ENCODE measurements at regions not wholly inside any gene's neighbourhood (a gene's known extent, or its start where the extent isn't known, plus 50 kb on each side); places are given as distances from the start of the nearest gene placed in this dataset.

- H3K27ac Mint-ChIP-seq: peak overlapping the region in 1 of 9 donors; percentile 31
- no peak overlapping the region for H3K4me3 ChIP-seq (ENCODE audit: low read length)
- peaks cover 6 to 29% (median 19%) of the 10 kb centered on the region in 5 donors for H3K27me3 Mint-ChIP-seq
- H3K36me3 ChIP-seq (ENCODE audit: control insufficient read depth in 2 of 3, insufficient read depth in 3 of 3, low read length in 3 of 3): no peaks in the 10 kb centered on the region
- ATAC-seq: peak; percentile 82
- ChIA-PET POLR2A (no interaction called here), CTCF (no interaction called here)
- peaks cover 0 to 10% (median 6%) of the 10 kb centered on the region in 11 donors for H3K9me3 Mint-ChIP-seq
- H3K27me3 ChIP-seq (ENCODE audit: control insufficient read depth in 2 of 2, insufficient read depth in 2 of 2, low read length in 2 of 2): no peaks in the 10 kb centered on the region
- DNase-seq: no peak
- H3K4me3 Mint-ChIP-seq: peak overlapping the region in 1 of 10 donors; percentile 57
- no peaks in the 10 kb centered on the region for H3K4me1 ChIP-seq (ENCODE audit: control insufficient read depth in 2 of 2, insufficient read depth in 2 of 2, low read length in 2 of 2)
- H3K27ac ChIP-seq (ENCODE audit: low read depth, low read length): no peak overlapping the region
- H3K9me3 ChIP-seq (ENCODE audit: control insufficient read depth in 2 of 3, low read length in 3 of 3): no peaks in the 10 kb centered on the region
- peaks cover 3 to 9% (median 5%) of the 10 kb centered on the region in 7 donors for H3K4me1 Mint-ChIP-seq
- intact Hi-C loops (cut with micrococcal nuclease): no loop called here
- peaks cover 0 to 9% (median 3%) of the 10 kb centered on the region in 5 donors for H3K36me3 Mint-ChIP-seq
Observed at GRCh38 chr10:33661580-33662336, 327.3 kb upstream of the NRP1 start.

- Mint-ChIP-seq H3K36me3 (peaks cover 0 to 9% (median 3%) of the 10 kb centered on the region in 5 donors), H3K4me1 (peaks cover 3 to 12% (median 5%) of the 10 kb centered on the region in 7 donors), H3K27me3 (peaks cover 6 to 29% (median 19%) of the 10 kb centered on the region in 5 donors), H3K9me3 (peaks cover 0 to 10% (median 6%) of the 10 kb centered on the region in 11 donors), H3K27ac (no peak overlapping the region), H3K4me3 (no peak overlapping the region)
- no peak overlapping the region for H3K27ac ChIP-seq (ENCODE audit: low read depth, low read length)
- ChIA-PET CTCF (no interaction called here), POLR2A (no interaction called here)
- no peaks in the 10 kb centered on the region for H3K36me3 ChIP-seq (ENCODE audit: control insufficient read depth in 2 of 3, insufficient read depth in 3 of 3, low read length in 3 of 3)
- DNase-seq: no peak
- ATAC-seq: no peak
- no peak overlapping the region for H3K4me3 ChIP-seq (ENCODE audit: low read length)
- H3K9me3 ChIP-seq (ENCODE audit: control insufficient read depth in 2 of 3, low read length in 3 of 3): no peaks in the 10 kb centered on the region
- H3K27me3 ChIP-seq (ENCODE audit: control insufficient read depth in 2 of 2, insufficient read depth in 2 of 2, low read length in 2 of 2): no peaks in the 10 kb centered on the region
- no peaks in the 10 kb centered on the region for H3K4me1 ChIP-seq (ENCODE audit: control insufficient read depth in 2 of 2, insufficient read depth in 2 of 2, low read length in 2 of 2)
- intact Hi-C loops (cut with micrococcal nuclease): no loop called here
Observed at GRCh38 chr10:33660329-33660728, 325.9 kb upstream of the NRP1 start.

DNA sequence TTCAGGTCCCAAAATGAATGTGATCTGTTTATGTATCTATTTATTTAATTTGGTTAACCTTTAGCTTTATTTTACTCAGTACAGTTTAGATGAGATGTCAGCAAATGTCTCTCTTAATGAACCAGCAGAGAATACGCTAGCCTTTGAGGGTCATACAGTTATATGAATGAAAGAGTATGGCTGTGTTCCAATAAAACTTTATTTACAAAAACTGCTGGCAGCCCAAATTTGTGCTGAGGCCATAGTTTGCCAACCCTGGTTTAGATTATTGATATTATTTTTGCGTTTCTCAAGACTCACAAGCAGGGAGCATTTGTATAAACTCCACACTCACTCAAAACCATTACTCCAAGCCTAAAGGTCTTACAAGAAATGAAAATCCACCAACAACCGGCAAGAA, 323.4 kb upstream of the NRP1 start:
- Mint-ChIP-seq H3K27ac (no peak overlapping the region), H3K9me3 (peaks cover 0 to 7% (median 3%) of the 10 kb centered on the region in 11 donors), H3K4me1 (peaks cover 3 to 18% (median 5%) of the 10 kb centered on the region in 7 donors), H3K4me3 (no peak overlapping the region), H3K36me3 (peaks cover 0 to 4% (median 0%) of the 10 kb centered on the region in 5 donors), H3K27me3 (peaks cover 6 to 27% (median 23%) of the 10 kb centered on the region in 5 donors)
- no peaks in the 10 kb centered on the region for H3K27me3 ChIP-seq (ENCODE audit: control insufficient read depth in 2 of 2, insufficient read depth in 2 of 2, low read length in 2 of 2)
- DNase-seq (no peak), ATAC-seq (no peak)
- ChIA-PET POLR2A (no interaction called here), CTCF (no interaction called here)
- H3K27ac ChIP-seq (ENCODE audit: low read depth, low read length): no peak overlapping the region
- H3K4me3 ChIP-seq (ENCODE audit: low read length): no peak overlapping the region
- no peaks in the 10 kb centered on the region for H3K4me1 ChIP-seq (ENCODE audit: control insufficient read depth in 2 of 2, insufficient read depth in 2 of 2, low read length in 2 of 2)
- intact Hi-C loops (cut with micrococcal nuclease): no loop called here
- no peaks in the 10 kb centered on the region for H3K9me3 ChIP-seq (ENCODE audit: control insufficient read depth in 2 of 3, low read length in 3 of 3)
- no peaks in the 10 kb centered on the region for H3K36me3 ChIP-seq (ENCODE audit: control insufficient read depth in 2 of 3, insufficient read depth in 3 of 3, low read length in 3 of 3)

- Mint-ChIP-seq H3K4me3 (no peak overlapping the region), H3K27ac (peak overlapping the region in 1 of 9 donors; percentile 8), H3K27me3 (peaks cover 6 to 21% (median 18%) of the 10 kb centered on the region in 5 donors), H3K36me3 (peaks cover 0 to 4% (median 0%) of the 10 kb centered on the region in 5 donors), H3K9me3 (peaks cover 0 to 10% (median 5%) of the 10 kb centered on the region in 11 donors), H3K4me1 (peaks cover 3 to 15% (median 5%) of the 10 kb centered on the region in 7 donors)
- H3K27me3 ChIP-seq (ENCODE audit: control insufficient read depth in 2 of 2, insufficient read depth in 2 of 2, low read length in 2 of 2): no peaks in the 10 kb centered on the region
- no peaks in the 10 kb centered on the region for H3K36me3 ChIP-seq (ENCODE audit: control insufficient read depth in 2 of 3, insufficient read depth in 3 of 3, low read length in 3 of 3)
- H3K4me3 ChIP-seq (ENCODE audit: low read length): no peak overlapping the region
- no peaks in the 10 kb centered on the region for H3K9me3 ChIP-seq (ENCODE audit: control insufficient read depth in 2 of 3, low read length in 3 of 3)
- POLR2A ChIA-PET: no interaction called here
- no peak for DNase-seq
- CTCF ChIA-PET: interaction anchor here (0.7 kb wide), 1 partner anchor 8 kb away, joined by 3 read pairs; no protein-coding TSS in a partner anchor
- H3K27ac ChIP-seq (ENCODE audit: low read depth, low read length): no peak overlapping the region
- H3K4me1 ChIP-seq (ENCODE audit: control insufficient read depth in 2 of 2, insufficient read depth in 2 of 2, low read length in 2 of 2): no peaks in the 10 kb centered on the region
- ATAC-seq: no peak
- intact Hi-C loops (cut with micrococcal nuclease): no loop called here
Observed at GRCh38 chr10:33657154-33657908, 322.9 kb upstream of the NRP1 start.

DNA sequence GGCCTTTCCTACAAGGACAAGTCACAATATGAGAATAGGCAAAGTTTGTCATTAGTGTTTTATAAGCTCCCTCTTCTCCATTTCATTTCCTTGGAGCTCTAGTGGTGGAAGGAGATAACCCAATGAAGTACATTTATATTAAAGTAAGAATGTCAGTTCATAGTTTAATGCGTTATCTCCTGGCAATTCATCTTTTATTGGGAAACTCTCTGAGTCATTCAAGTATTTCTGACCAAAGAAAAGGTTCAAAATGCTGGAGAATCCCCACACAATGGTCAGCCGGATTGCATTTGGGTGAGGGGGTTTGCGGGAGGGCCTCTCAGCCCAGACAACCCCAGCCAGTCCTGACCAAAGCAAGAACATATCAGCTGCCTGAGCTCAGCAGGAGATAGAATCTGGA, 321.5 kb upstream of the NRP1 start:
- H3K27ac ChIP-seq (ENCODE audit: low read depth, low read length): no peak overlapping the region
- Mint-ChIP-seq H3K27ac (no peak overlapping the region), H3K9me3 (peaks cover 0 to 12% (median 5%) of the 10 kb centered on the region in 11 donors), H3K4me3 (no peak overlapping the region), H3K27me3 (peaks cover 0 to 20% (median 10%) of the 10 kb centered on the region in 5 donors), H3K36me3 (peaks cover 0 to 4% (median 0%) of the 10 kb centered on the region in 5 donors), H3K4me1 (peaks cover 0 to 11% (median 0%) of the 10 kb centered on the region in 7 donors)
- H3K9me3 ChIP-seq (ENCODE audit: control insufficient read depth in 2 of 3, low read length in 3 of 3): no peaks in the 10 kb centered on the region
- no peak for ATAC-seq
- H3K4me1 ChIP-seq (ENCODE audit: control insufficient read depth in 2 of 2, insufficient read depth in 2 of 2, low read length in 2 of 2): no peaks in the 10 kb centered on the region
- ChIA-PET POLR2A (no interaction called here), CTCF (no interaction called here)
- H3K27me3 ChIP-seq (ENCODE audit: control insufficient read depth in 2 of 2, insufficient read depth in 2 of 2, low read length in 2 of 2): no peaks in the 10 kb centered on the region
- intact Hi-C loops (cut with micrococcal nuclease): no loop called here
- no peaks in the 10 kb centered on the region for H3K36me3 ChIP-seq (ENCODE audit: control insufficient read depth in 2 of 3, insufficient read depth in 3 of 3, low read length in 3 of 3)
- DNase-seq: no peak
- H3K4me3 ChIP-seq (ENCODE audit: low read length): no peak overlapping the region

DNA sequence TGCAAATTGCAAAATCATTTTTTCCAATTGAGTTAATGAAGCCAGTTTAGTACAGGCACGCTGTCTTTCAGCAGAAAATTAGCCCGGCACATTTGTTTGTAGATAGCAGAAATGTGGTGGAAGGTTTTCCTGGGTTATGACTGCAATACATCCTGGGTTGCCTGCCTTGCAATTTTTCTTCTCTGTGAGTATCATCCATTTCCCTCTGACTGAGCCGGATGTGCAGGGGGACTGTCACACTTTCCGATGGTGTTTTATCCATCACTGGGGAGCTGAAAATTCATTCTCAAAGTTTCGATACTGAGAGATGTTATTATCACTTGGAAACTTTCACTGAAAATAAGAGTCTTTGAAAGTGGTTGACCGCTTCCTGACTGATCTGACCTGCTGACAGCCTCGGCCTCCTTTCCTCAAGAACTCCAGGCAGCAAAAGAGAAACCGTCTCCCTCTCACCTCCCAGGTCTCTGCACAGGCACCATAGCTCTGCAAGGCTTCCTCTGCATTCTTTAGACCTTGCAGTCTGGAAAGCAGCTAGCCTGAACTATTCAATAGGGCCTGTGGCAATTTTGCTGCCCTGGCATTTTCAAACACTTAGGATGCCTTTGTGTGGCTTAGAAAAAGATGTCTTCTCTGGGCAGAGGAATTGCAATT, 320.8 kb upstream of the NRP1 start:
- no peak overlapping the region for H3K4me3 ChIP-seq (ENCODE audit: low read length)
- no peak for ATAC-seq
- no peaks in the 10 kb centered on the region for H3K4me1 ChIP-seq (ENCODE audit: control insufficient read depth in 2 of 2, insufficient read depth in 2 of 2, low read length in 2 of 2)
- ChIA-PET CTCF (no interaction called here), POLR2A (no interaction called here)
- no peaks in the 10 kb centered on the region for H3K27me3 ChIP-seq (ENCODE audit: control insufficient read depth in 2 of 2, insufficient read depth in 2 of 2, low read length in 2 of 2)
- intact Hi-C loops (cut with micrococcal nuclease): no loop called here
- no peak for DNase-seq
- H3K27ac Mint-ChIP-seq: no peak overlapping the region
- H3K36me3 ChIP-seq (ENCODE audit: control insufficient read depth in 2 of 3, insufficient read depth in 3 of 3, low read length in 3 of 3): no peaks in the 10 kb centered on the region
- H3K27me3 Mint-ChIP-seq: peaks cover 0 to 18% (median 5%) of the 10 kb centered on the region in 5 donors
- H3K4me3 Mint-ChIP-seq: no peak overlapping the region
- peaks cover 0 to 12% (median 5%) of the 10 kb centered on the region in 11 donors for H3K9me3 Mint-ChIP-seq
- H3K36me3 Mint-ChIP-seq: peaks cover 0 to 4% (median 0%) of the 10 kb centered on the region in 5 donors
- peaks cover 0 to 11% (median 0%) of the 10 kb centered on the region in 7 donors for H3K4me1 Mint-ChIP-seq
- no peaks in the 10 kb centered on the region for H3K9me3 ChIP-seq (ENCODE audit: control insufficient read depth in 2 of 3, low read length in 3 of 3)
- no peak overlapping the region for H3K27ac ChIP-seq (ENCODE audit: low read depth, low read length)

Data from naive thymus-derived CD4-positive, alpha-beta T cell (primary cell).